ENCODE measurements at regions not wholly inside any gene's neighbourhood (a gene's known extent, or its start where the extent isn't known, plus 50 kb on each side); places are given as distances from the start of the nearest gene placed in this dataset.

- DNase-seq (ENCODE audit: extremely low spot score, insufficient read length, low read depth), result no peak
- FAIRE-seq, result no peak
Observed at GRCh38 chr5:175803736-175804454, 67.5 kb upstream of the CPLX2 start.

DNA sequence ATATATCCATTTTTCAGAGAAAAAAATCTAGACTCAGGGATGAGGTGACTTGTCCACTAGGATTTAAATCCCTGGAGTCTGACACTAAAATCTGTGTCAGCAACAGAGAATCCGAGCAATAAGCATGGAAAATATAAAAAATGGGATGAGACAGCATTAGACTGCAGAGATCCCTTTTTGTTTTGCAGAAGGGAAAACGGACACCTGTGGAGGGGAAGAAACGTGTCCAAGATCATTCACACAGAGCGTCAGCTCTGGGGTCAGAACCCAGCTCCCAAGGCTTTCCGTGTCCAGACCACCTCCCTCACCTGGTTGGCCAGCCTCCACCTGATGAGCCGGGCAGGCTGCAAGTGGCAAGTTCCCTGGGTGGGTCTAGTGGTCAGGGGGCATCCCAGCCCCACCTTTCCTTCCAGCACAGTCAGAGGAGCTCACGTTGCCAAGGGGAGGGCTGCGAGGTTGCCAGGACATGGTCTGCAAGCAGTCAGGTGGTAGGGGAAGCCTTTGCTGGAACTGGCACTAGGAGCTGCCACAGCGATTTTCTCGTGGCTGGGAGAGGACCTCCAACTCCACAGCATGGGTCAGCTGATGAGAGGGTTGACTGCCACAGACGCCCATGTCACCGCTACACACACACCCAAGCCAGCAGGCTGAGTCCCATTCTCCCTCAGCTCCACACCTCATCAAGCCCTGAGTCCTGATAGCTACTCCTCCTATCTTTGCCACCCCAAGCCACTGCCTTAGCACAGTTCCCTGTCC is 65.9 kb upstream of the CPLX2 start:
- DNase-seq (ENCODE audit: extremely low spot score, insufficient read length, low read depth) (no peak), FAIRE-seq (no peak)

- DNase-seq (ENCODE audit: extremely low spot score, insufficient read length, low read depth), result no peak
- FAIRE-seq, result no peak
Observed at GRCh38 chr5:175808711-175809110, 62.7 kb upstream of the CPLX2 start.

- no peak for DNase-seq (ENCODE audit: extremely low spot score, insufficient read length, low read depth)
- FAIRE-seq, result no peak
Observed at GRCh38 chr5:175809531-175810121, 61.8 kb upstream of the CPLX2 start.

DNA sequence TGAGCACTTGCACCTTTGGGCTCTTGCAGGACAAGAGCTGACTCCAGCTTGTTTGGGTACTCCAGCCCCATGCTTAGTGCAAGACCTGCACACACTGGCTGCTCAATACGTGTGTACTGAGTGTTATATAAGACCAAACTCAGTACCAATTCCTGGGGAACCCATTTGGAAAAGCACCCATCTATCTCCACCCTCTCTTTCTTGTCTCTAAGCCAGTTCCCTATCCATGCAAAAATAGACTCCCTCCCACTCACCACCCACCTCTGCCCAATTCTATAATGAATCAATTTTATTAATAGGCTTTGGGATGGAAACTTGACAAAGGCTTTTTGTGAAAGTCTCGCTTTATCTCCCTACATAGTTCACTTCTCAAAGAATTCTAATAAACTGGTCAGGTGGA is 60.9 kb upstream of the CPLX2 start:
- FAIRE-seq, result no peak
- DNase-seq (ENCODE audit: extremely low spot score, insufficient read length, low read depth), result no peak

- DNase-seq (ENCODE audit: extremely low spot score, insufficient read length, low read depth) (no peak), FAIRE-seq (no peak)
Observed at GRCh38 chr5:175811589-175811988, 59.8 kb upstream of the CPLX2 start.

- DNase-seq (ENCODE audit: extremely low spot score, insufficient read length, low read depth) (no peak), FAIRE-seq (no peak)
Observed at GRCh38 chr5:175813943-175814630, 57.3 kb upstream of the CPLX2 start.

DNA sequence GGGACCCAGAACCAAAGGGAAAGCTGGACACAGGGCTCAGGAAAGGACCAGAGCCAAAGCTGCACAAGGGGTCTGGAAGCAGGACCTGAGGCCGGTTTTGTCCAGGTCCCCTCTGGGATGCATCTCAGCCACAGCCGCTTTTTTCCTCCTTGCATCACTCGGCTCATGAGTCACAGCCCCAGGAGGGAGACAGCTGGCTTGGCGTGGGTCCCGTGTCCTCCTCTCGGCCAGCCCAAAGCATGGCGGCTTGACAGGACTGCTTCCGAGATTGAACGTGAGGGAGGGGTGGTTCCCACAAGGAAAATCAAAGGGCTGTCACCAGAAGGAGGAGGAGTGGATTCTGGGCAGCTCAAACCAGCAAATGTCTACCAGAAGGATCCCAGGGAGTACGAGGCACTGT is 56.7 kb upstream of the CPLX2 start:
- no peak for DNase-seq (ENCODE audit: extremely low spot score, insufficient read length, low read depth)
- no peak for FAIRE-seq

DNA sequence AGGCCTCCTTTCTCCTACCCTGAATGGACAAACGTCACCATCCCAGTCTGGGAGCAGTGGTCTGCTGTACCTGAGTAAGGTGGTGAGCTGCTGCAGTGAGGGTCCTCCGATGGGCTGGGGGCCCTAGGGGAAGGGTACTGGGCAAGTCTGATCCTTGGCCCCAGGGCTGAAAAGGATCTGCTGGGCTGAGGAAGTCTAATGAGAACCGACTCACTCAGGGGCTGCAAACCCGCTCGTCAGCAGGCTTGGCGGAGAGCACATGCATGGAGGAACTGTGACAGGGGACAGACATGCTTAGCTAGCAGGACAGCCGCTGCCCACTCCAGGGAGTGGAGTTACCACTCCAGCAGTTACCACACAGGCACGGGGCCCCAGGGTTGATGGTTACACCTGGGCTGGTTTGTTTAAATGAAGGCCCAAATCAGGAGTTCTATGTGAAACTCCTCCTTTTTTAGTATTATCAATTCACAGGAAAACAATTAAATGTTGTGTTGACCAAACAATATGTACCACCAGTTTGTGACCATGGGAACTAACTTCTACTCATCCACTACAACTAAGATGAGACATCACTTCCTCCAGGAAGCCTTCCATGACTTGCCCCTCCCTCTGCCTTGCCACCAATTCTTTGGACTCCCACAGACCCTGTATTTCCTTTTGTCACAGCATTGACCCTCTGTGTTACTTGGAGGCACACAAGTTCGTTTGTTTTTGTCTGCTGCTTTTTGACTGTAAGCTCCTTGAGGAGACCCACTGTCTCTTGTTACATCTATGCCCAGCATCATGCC is 56.1 kb upstream of the CPLX2 start:
- FAIRE-seq (no peak), DNase-seq (ENCODE audit: extremely low spot score, insufficient read length, low read depth) (no peak)

- FAIRE-seq (no peak), DNase-seq (ENCODE audit: extremely low spot score, insufficient read length, low read depth) (no peak)
Observed at GRCh38 chr5:175816348-175816747, 55.0 kb upstream of the CPLX2 start.

- FAIRE-seq (no peak), DNase-seq (ENCODE audit: extremely low spot score, insufficient read length, low read depth) (no peak)
Observed at GRCh38 chr5:175819090-175819425, 52.3 kb upstream of the CPLX2 start.

- FAIRE-seq, result no peak
- no peak for DNase-seq (ENCODE audit: extremely low spot score, insufficient read length, low read depth)
Observed at GRCh38 chr5:175820230-175820629, 51.1 kb upstream of the CPLX2 start.
